ENCODE measurements at regions not wholly inside any gene's neighbourhood (a gene's known extent, or its start where the extent isn't known, plus 50 kb on each side); places are given as distances from the start of the nearest gene placed in this dataset.

GRCh38 chr3:187850258-187850921, 105.1 kb upstream of the BCL6 start:
- H3K36me3 Mint-ChIP-seq (ENCODE audit: unreplicated experiment): no peaks in the 10 kb centered on the region
- DNase-seq (ENCODE audit: extremely low spot score, unreplicated experiment): no peak

GRCh38 chr3:187852842-187853730, 107.8 kb upstream of the BCL6 start:
- peak; percentile 42 for DNase-seq (ENCODE audit: extremely low spot score, unreplicated experiment)
- Mint-ChIP-seq H3K9me3 (ENCODE audit: unreplicated experiment) (peaks cover 4% of the 10 kb centered on the region), H3K27ac (ENCODE audit: unreplicated experiment) (no peak overlapping the region), H3K27me3 (ENCODE audit: unreplicated experiment) (peaks cover 2% of the 10 kb centered on the region), H3K36me3 (ENCODE audit: unreplicated experiment) (no peaks in the 10 kb centered on the region), H3K4me3 (ENCODE audit: unreplicated experiment) (no peak overlapping the region), H3K4me1 (ENCODE audit: unreplicated experiment) (no peaks in the 10 kb centered on the region)
- no peak for TF ChIP-seq CTCF (IDR thresholded peaks at IDR 0.05)

More at GRCh38 chr3:187850258-187850921, 105.1 kb upstream of the BCL6 start:
- peaks cover 4% of the 10 kb centered on the region for H3K9me3 Mint-ChIP-seq (ENCODE audit: unreplicated experiment)
- no peaks in the 10 kb centered on the region for H3K4me1 Mint-ChIP-seq (ENCODE audit: unreplicated experiment)
- no peak overlapping the region for H3K27ac Mint-ChIP-seq (ENCODE audit: unreplicated experiment)
- TF ChIP-seq CTCF (IDR thresholded peaks at IDR 0.05): no peak
- H3K4me3 Mint-ChIP-seq (ENCODE audit: unreplicated experiment): no peak overlapping the region
- peaks cover 2% of the 10 kb centered on the region for H3K27me3 Mint-ChIP-seq (ENCODE audit: unreplicated experiment)

GRCh38 chr3:187855131-187855530, 109.9 kb upstream of the BCL6 start:
- no peaks in the 10 kb centered on the region for H3K36me3 Mint-ChIP-seq (ENCODE audit: unreplicated experiment)
- H3K4me1 Mint-ChIP-seq (ENCODE audit: unreplicated experiment): no peaks in the 10 kb centered on the region
- H3K9me3 Mint-ChIP-seq (ENCODE audit: unreplicated experiment): peaks cover 4% of the 10 kb centered on the region
- no peak overlapping the region for H3K4me3 Mint-ChIP-seq (ENCODE audit: unreplicated experiment)
- no peak overlapping the region for H3K27ac Mint-ChIP-seq (ENCODE audit: unreplicated experiment)
- DNase-seq (ENCODE audit: extremely low spot score, unreplicated experiment): no peak
- no peak for TF ChIP-seq CTCF (IDR thresholded peaks at IDR 0.05)
- H3K27me3 Mint-ChIP-seq (ENCODE audit: unreplicated experiment): no peaks in the 10 kb centered on the region

- DNase-seq (ENCODE audit: extremely low spot score, unreplicated experiment): no peak
- Mint-ChIP-seq H3K4me1 (ENCODE audit: unreplicated experiment) (no peaks in the 10 kb centered on the region), H3K36me3 (ENCODE audit: unreplicated experiment) (peaks cover 7% of the 10 kb centered on the region), H3K27me3 (ENCODE audit: unreplicated experiment) (no peaks in the 10 kb centered on the region), H3K27ac (ENCODE audit: unreplicated experiment) (no peak overlapping the region), H3K9me3 (ENCODE audit: unreplicated experiment) (peaks cover 6% of the 10 kb centered on the region), H3K4me3 (ENCODE audit: unreplicated experiment) (no peak overlapping the region)
- no peak for TF ChIP-seq CTCF (IDR thresholded peaks at IDR 0.05)
Measured at GRCh38 chr3:187856555-187856954, 111.3 kb upstream of the BCL6 start.

GRCh38 chr3:187858041-187858440, 112.8 kb upstream of the BCL6 start:
- Mint-ChIP-seq H3K4me3 (ENCODE audit: unreplicated experiment) (no peak overlapping the region), H3K4me1 (ENCODE audit: unreplicated experiment) (no peaks in the 10 kb centered on the region), H3K27ac (ENCODE audit: unreplicated experiment) (no peak overlapping the region), H3K9me3 (ENCODE audit: unreplicated experiment) (peaks cover 12% of the 10 kb centered on the region), H3K27me3 (ENCODE audit: unreplicated experiment) (no peaks in the 10 kb centered on the region), H3K36me3 (ENCODE audit: unreplicated experiment) (peaks cover 7% of the 10 kb centered on the region)
- no peak for TF ChIP-seq CTCF (IDR thresholded peaks at IDR 0.05)
- DNase-seq (ENCODE audit: extremely low spot score, unreplicated experiment): no peak

All from osteocyte (in vitro differentiated cells).